HCT116 (cell line): ENCODE measurements at regions not wholly inside any gene's neighbourhood (a gene's known extent, or its start where the extent isn't known, plus 50 kb on each side); places are given as distances from the start of the nearest gene placed in this dataset.
"Not testable (repeated sequence)": the region's sequence is repeated elsewhere in the genome, so short reads cannot be mapped to it uniquely, and the experiment has no call there.

Source experiments
- ATAC-seq: fragments of 200-7000 bp; cut with Tn5 transposase; 2 replicates; pipeline ENCODE4 v1.9.1; 2020; ENCODE audit warnings: mild to moderate bottlenecking, moderate library complexity
- BruUV-seq: library from RNA; stranded (reverse); fragments of 400-500 nt; replicated peaks from 2 replicates; lab custom pipeline; 2021; lab: Mats Ljungman, UMichigan
- CTCF ChIA-PET: fragments of 300-600 bp; sonication (Branson Sonifier 250); formaldehyde crosslinking; loops from one replicate; lab custom pipeline; 2021; ENCODE audit warnings: antibody characterized with exemption; lab: Charles Lee
- POLR2A ChIA-PET: fragments of 300-600, 350-600 bp; sonication (Branson Sonifier 250); formaldehyde crosslinking; loops from one replicate; lab custom pipeline; 2021; ENCODE audit warnings: antibody characterized with exemption; lab: Charles Lee
- RAD21 ChIA-PET, 2 experiments: fragments of 300-600 bp; sonication (Branson Sonifier 250); formaldehyde crosslinking; loops; one replicate each; lab custom pipeline; 2023; ENCODE audit warnings: low total read pairs in 2 of 2; ENCODE audit not compliant: uncharacterized antibody in 2 of 2, unreplicated experiment in 2 of 2, low non-redundant PET in 1 of 2; lab: Charles Lee
- DNase-seq: peaks from one replicate; pipeline ENCODE4 v3.0.0-alpha.2; 2010; ENCODE audit warnings: low read depth, low spot score
- H2AFZ ChIP-seq: fragments of 200-600 bp; shearing (Covaris generic), sonication (generic); 2 replicates; pipeline ENCODE4 v1.6.1; 2017; ENCODE audit warnings: low read depth, mixed run types, mixed read lengths, antibody characterized with exemption, low read length; ENCODE audit not compliant: poor library complexity, severe bottlenecking
- H3K27ac ChIP-seq: 2 replicates; pipeline ENCODE4 v1.5.1; 2012; ENCODE audit warnings: low read depth, low read length
- H3K27me3 ChIP-seq: fragments of 200-600 bp; sonication (generic); 2 replicates; pipeline ENCODE4 v1.6.1; 2016; ENCODE audit warnings: mixed run types, low read length, mixed read lengths; ENCODE audit not compliant: insufficient read depth
- H3K36me3 ChIP-seq, 2 experiments: fragments of 200-500 bp in 1 of 2; fragments of 200-600 bp in 1 of 2; sonication (Bioruptor generic) in 1 of 2; sonication (generic) in 1 of 2; 2 replicates each; pipeline versions ENCODE4 v1.5.1 to v1.6.1; 2014 to 2016; ENCODE audit warnings: low read length in 2 of 2, inconsistent platforms in 1 of 2, mixed read lengths in 1 of 2, mixed run types in 1 of 2; ENCODE audit not compliant: insufficient read depth in 2 of 2, control insufficient read depth in 1 of 2
- H3K4me1 ChIP-seq, 2 experiments: fragments of 200-600 bp in 1 of 2; sonication (generic) in 1 of 2; 2 replicates each; pipeline versions ENCODE4 v1.5.1 to v1.6.1; 2012 to 2017; ENCODE audit warnings: low read length in 2 of 2, inconsistent platforms in 1 of 2, mild to moderate bottlenecking in 1 of 2, mixed read lengths in 1 of 2, mixed run types in 1 of 2, moderate library complexity in 1 of 2; ENCODE audit not compliant: insufficient read depth in 2 of 2, control insufficient read depth in 1 of 2
- H3K4me2 ChIP-seq: fragments of 200-600 bp; sonication (generic); 2 replicates; pipeline ENCODE4 v1.6.1; 2017; ENCODE audit warnings: mixed run types, low read length, mixed read lengths
- H3K4me3 ChIP-seq, 2 experiments: fragments of 200-600 bp in 1 of 2; sonication (generic) in 1 of 2; replicated peaks in 1 of 2; 2 replicates each; pipeline ENCODE4 v1.5.1; 2011 to 2016; ENCODE audit warnings: low read length in 2 of 2, control low read depth in 1 of 2, low read depth in 1 of 2, mild to moderate bottlenecking in 1 of 2, mixed read lengths in 1 of 2, mixed run types in 1 of 2
- H3K79me2 ChIP-seq: fragments of 200-600 bp; sonication (generic); 2 replicates; pipeline ENCODE4 v1.6.1; 2017; ENCODE audit warnings: mild to moderate bottlenecking, mixed run types, low read length, moderate library complexity, mixed read lengths; ENCODE audit not compliant: insufficient read depth
- H3K9ac ChIP-seq: fragments of 200-600 bp; sonication (generic); 2 replicates; pipeline ENCODE4 v1.6.1; 2016; ENCODE audit warnings: low read length, mixed read lengths
- H3K9me2 ChIP-seq: fragments of 200-600 bp; sonication (generic), shearing (Covaris generic); 2 replicates; pipeline ENCODE4 v1.6.1; 2017; ENCODE audit warnings: mixed run types, mild to moderate bottlenecking, moderate library complexity; ENCODE audit not compliant: insufficient read depth
- H3K9me3 ChIP-seq, 2 experiments: fragments of 200-500 bp in 1 of 2; fragments of 200-600 bp in 1 of 2; sonication (Bioruptor generic) in 1 of 2; sonication (generic) in 1 of 2; 2 replicates each; pipeline ENCODE4 v1.6.1; 2014 to 2017; ENCODE audit warnings: low read length in 2 of 2, mixed read lengths in 2 of 2, inconsistent platforms in 1 of 2, low read depth in 1 of 2, mild to moderate bottlenecking in 1 of 2, mixed run types in 1 of 2, moderate library complexity in 1 of 2; ENCODE audit not compliant: control insufficient read depth in 1 of 2, insufficient read depth in 1 of 2
- H4K20me1 ChIP-seq: fragments of 200-600 bp; sonication (generic), shearing (Covaris generic); 2 replicates; pipeline ENCODE4 v1.6.1; 2017; ENCODE audit warnings: mixed run types, mild to moderate bottlenecking, moderate library complexity; ENCODE audit not compliant: insufficient read depth
- CTCF ChIP-seq, 3 experiments: fragments of 200-600 bp in 1 of 3; sonication (generic) in 1 of 3; IDR thresholded peaks in 2 of 3; conservative IDR thresholded peaks in 1 of 3; 2 replicates each; pipeline ENCODE4 v1.5.1; 2012 to 2017; ENCODE audit warnings: low read depth in 2 of 3, low read length in 2 of 3, antibody characterized with exemption in 1 of 3, borderline replicate concordance in 1 of 3, control low read depth in 1 of 3, mild to moderate bottlenecking in 1 of 3, mixed read lengths in 1 of 3, mixed run types in 1 of 3, moderate library complexity in 1 of 3; ENCODE audit not compliant: insufficient read depth in 1 of 3
- FOSL1 ChIP-seq: IDR thresholded peaks from 2 replicates; pipeline ENCODE4 v1.6.1; 2012; ENCODE audit warnings: low read depth
- MAX ChIP-seq: IDR thresholded peaks from 2 replicates; pipeline ENCODE4 v1.6.1; 2012
- SIN3A ChIP-seq: IDR thresholded peaks from 2 replicates; pipeline ENCODE4 v1.6.1; 2012; ENCODE audit warnings: low read depth
- ZBTB33 ChIP-seq: IDR thresholded peaks from 2 replicates; pipeline ENCODE4 v1.6.1; 2011; ENCODE audit warnings: mild to moderate bottlenecking, low read length, moderate library complexity; ENCODE audit not compliant: insufficient replicate concordance; ENCODE audit errors: extremely low read depth
- intact Hi-C: fragments of 100-400 bp; cut with micrococcal nuclease; formaldehyde crosslinking; loops from 2 replicates; pipeline ENCODE4 v1.10.0; 2022

GRCh38 chr22:22369219-22369963 lies 124.8 kb downstream of the VPREB1 start:
- CTCF ChIA-PET, result interaction anchor here (0.6 to 1.8 kb wide), 3 partner anchors 12 to 238 kb away, joined by 3 to 6 read pairs (median 3); no protein-coding TSS in a partner anchor

GRCh38 chr22:22369964-22370270 lies 125.3 kb downstream of the VPREB1 start:
- CTCF ChIA-PET, result interaction anchor here (1.8 kb wide), 1 partner anchor 27 kb away, joined by 6 read pairs; no protein-coding TSS in a partner anchor
- H3K9me3 ChIP-seq, result no peaks in the 10 kb centered on the region
- no TSS peak for BruUV-seq
- H3K4me2 ChIP-seq, result no peak overlapping the region
- H3K4me1 ChIP-seq, result no peaks in the 10 kb centered on the region
- H4K20me1 ChIP-seq, result no peaks in the 10 kb centered on the region
- RAD21 ChIA-PET, result no interaction called here
- H3K9ac ChIP-seq, result no peak overlapping the region
- no peak overlapping the region for H3K27ac ChIP-seq
- POLR2A ChIA-PET, result no interaction called here
- H2AFZ ChIP-seq, result no peak overlapping the region
- peaks cover 51% of the 10 kb centered on the region for H3K27me3 ChIP-seq
- no peak overlapping the region for H3K4me3 ChIP-seq
- intact Hi-C loops, result no loop called here
- no peaks in the 10 kb centered on the region for H3K79me2 ChIP-seq
- no peak for DNase-seq
- no peaks in the 10 kb centered on the region for H3K9me2 ChIP-seq
- TF ChIP-seq FOSL1 (no peak), SIN3A (no peak), ZBTB33 (no peak), MAX (no peak)
- H3K36me3 ChIP-seq, result no peaks in the 10 kb centered on the region
- no peak for ATAC-seq

More at GRCh38 chr22:22369219-22369963, 124.8 kb downstream of the VPREB1 start:
- H3K27me3 ChIP-seq, result peaks cover 52% of the 10 kb centered on the region
- POLR2A ChIA-PET, intact Hi-C loops, H3K4me3 ChIP-seq, H3K9ac ChIP-seq, H3K4me2 ChIP-seq, H3K79me2 ChIP-seq, H4K20me1 ChIP-seq, H3K27ac ChIP-seq, H3K9me2 ChIP-seq, DNase-seq, H3K36me3 ChIP-seq, H3K9me3 ChIP-seq, H2AFZ ChIP-seq, H3K4me1 ChIP-seq, ATAC-seq, BruUV-seq, RAD21 ChIA-PET: not testable (repeated sequence)
- TF ChIP-seq CTCF (IDR thresholded peaks at IDR 0.05 in 2 of 3, conservative IDR thresholded peaks at IDR 0.05 in 1 of 3; ENCODE audit: borderline replicate concordance in 1 of 3, insufficient read depth in 1 of 3, low read depth in 2 of 3, low read length in 2 of 3), result 0 out of 6 replicates have a peak, but pooled peaks of 1 of the 3 experiments have one; percentile 17
